Esophagus squamous epithelium (tissue), 4 donors: ENCODE measurements at regions not wholly inside any gene's neighbourhood (a gene's known extent, or its start where the extent isn't known, plus 50 kb on each side); places are given as distances from the start of the nearest gene placed in this dataset.

Experiments used
- POLR2A ChIP-seq, 4 donors: fragments of 450-650 bp; IDR thresholded peaks; one replicate each; pipeline ENCODE4 v1.6.1; 2017; ENCODE audit warnings: antibody characterized with exemption in 4 of 4, mild to moderate bottlenecking in 4 of 4, moderate library complexity in 3 of 4
- TF ChIP-seq, protein P1 (sequence below), 6 experiments: fragments of 450-650 bp in 4 of 6; fragments of 200-600 bp in 2 of 6; sonication (generic) in 2 of 6; IDR thresholded peaks; one replicate each; pipeline ENCODE4 v1.5.1; 2016 to 2019; ENCODE audit warnings: antibody characterized with exemption in 6 of 6, mild to moderate bottlenecking in 4 of 6, moderate library complexity in 4 of 6

DNA sequence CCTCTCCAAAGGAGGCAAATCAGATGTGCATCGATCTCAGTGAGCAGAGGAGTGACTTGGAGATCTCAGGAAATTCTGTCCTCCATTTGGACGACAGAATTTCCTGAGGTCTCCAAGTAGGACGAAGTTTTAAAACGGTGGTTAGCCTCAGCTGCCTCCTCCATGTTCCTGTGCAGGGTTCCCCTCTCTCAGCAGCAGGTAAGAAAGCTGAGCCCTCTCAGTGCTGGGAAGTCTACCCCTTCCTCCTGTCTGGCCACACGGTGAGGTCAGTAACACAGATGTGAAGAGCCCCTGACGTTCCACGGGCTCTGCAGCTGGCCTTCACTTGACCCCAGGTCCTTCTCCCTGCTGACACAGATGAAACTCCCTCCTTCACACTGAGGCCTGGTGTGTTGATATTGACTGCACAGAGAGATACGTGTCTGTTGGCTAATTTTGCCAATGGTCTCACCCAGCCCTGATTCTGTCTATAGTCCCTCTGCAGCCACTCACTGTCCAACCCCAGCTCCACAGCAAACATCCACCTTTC is 607.4 kb upstream of the B3GAT1 start:
- TF ChIP-seq, protein P1, sequence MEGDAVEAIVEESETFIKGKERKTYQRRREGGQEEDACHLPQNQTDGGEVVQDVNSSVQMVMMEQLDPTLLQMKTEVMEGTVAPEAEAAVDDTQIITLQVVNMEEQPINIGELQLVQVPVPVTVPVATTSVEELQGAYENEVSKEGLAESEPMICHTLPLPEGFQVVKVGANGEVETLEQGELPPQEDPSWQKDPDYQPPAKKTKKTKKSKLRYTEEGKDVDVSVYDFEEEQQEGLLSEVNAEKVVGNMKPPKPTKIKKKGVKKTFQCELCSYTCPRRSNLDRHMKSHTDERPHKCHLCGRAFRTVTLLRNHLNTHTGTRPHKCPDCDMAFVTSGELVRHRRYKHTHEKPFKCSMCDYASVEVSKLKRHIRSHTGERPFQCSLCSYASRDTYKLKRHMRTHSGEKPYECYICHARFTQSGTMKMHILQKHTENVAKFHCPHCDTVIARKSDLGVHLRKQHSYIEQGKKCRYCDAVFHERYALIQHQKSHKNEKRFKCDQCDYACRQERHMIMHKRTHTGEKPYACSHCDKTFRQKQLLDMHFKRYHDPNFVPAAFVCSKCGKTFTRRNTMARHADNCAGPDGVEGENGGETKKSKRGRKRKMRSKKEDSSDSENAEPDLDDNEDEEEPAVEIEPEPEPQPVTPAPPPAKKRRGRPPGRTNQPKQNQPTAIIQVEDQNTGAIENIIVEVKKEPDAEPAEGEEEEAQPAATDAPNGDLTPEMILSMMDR (IDR thresholded peaks at IDR 0.05), result no peak
- TF ChIP-seq POLR2A (IDR thresholded peaks at IDR 0.05), result no peak
